ENCODE measurements at regions not wholly inside any gene's neighbourhood (a gene's known extent, or its start where the extent isn't known, plus 50 kb on each side); places are given as distances from the start of the nearest gene placed in this dataset.

DNA sequence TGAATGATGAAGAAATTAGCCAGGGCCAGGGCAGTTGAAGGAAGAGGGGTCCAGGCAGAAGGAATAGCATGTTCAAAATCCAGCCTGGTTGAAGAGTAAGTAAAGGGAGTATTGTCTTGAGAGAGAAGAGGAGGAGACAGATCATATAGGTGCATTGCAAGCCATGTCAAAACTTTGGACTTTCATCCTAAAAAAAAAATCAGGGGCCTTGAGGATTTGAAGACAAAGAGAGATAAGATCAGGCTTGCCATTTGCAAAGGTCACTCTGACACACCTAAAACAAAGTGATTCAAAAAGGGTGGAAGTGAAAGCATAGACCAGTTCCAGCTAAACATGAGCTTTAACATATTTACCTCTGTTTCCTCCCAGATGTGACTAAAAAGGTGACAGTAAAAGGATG lies 95.7 kb upstream of the DRD2 start:
- no peak overlapping the region for H3K27ac ChIP-seq (replicated peaks)
- TF ChIP-seq CTCF (IDR thresholded peaks at IDR 0.05; ENCODE audit: borderline replicate concordance), result no peak
- H3K36me3 ChIP-seq, result no peaks in the 10 kb centered on the region
- no peak overlapping the region for H3K4me3 ChIP-seq
- H3K27me3 ChIP-seq (ENCODE audit: low read depth), result no peaks in the 10 kb centered on the region
- peaks cover 3% of the 10 kb centered on the region for H3K4me1 ChIP-seq
- intact Hi-C loops (cut with micrococcal nuclease), result no loop called here
- DNase-seq, result no peak
- H3K9me3 ChIP-seq (replicated peaks), result no peaks in the 10 kb centered on the region

GRCh38 chr11:113569391-113569790 lies 94.2 kb upstream of the DRD2 start:
- Histone ChIP-seq H3K36me3 (no peaks in the 10 kb centered on the region), H3K27ac (replicated peaks) (no peak overlapping the region), H3K4me3 (no peak overlapping the region), H3K27me3 (ENCODE audit: low read depth) (peaks cover 12% of the 10 kb centered on the region), H3K9me3 (replicated peaks) (no peaks in the 10 kb centered on the region), H3K4me1 (peaks cover 3% of the 10 kb centered on the region)
- no peak for TF ChIP-seq CTCF (IDR thresholded peaks at IDR 0.05; ENCODE audit: borderline replicate concordance)
- no peak for DNase-seq
- intact Hi-C loops (cut with micrococcal nuclease), result no loop called here

DNA sequence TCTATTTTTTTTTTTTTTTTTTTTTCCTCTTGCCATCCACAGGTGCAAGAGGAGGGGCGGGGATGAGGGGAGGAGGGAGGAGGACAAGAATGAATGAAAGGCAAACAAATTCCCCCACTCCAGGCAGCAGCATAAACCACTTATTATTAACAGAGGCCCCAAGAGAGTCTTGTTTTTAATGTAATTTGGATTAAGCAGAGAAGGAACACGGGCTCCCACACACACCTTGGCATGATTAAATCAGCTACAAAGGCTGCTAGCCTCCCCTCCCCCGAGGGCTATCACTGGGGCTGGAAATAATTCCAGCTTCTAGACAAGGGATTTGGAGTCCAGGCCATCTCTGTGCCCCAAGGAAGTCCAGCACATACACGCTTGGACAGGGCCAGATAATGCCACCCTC lies 93.4 kb upstream of the DRD2 start:
- intact Hi-C loops (cut with micrococcal nuclease), result no loop called here
- Histone ChIP-seq H3K27ac (replicated peaks) (no peak overlapping the region), H3K4me3 (no peak overlapping the region), H3K4me1 (peaks cover 3% of the 10 kb centered on the region), H3K36me3 (no peaks in the 10 kb centered on the region), H3K9me3 (replicated peaks) (no peaks in the 10 kb centered on the region), H3K27me3 (ENCODE audit: low read depth) (peaks cover 15% of the 10 kb centered on the region)
- TF ChIP-seq CTCF (IDR thresholded peaks at IDR 0.05; ENCODE audit: borderline replicate concordance), result no peak
- no peak for DNase-seq

DNA sequence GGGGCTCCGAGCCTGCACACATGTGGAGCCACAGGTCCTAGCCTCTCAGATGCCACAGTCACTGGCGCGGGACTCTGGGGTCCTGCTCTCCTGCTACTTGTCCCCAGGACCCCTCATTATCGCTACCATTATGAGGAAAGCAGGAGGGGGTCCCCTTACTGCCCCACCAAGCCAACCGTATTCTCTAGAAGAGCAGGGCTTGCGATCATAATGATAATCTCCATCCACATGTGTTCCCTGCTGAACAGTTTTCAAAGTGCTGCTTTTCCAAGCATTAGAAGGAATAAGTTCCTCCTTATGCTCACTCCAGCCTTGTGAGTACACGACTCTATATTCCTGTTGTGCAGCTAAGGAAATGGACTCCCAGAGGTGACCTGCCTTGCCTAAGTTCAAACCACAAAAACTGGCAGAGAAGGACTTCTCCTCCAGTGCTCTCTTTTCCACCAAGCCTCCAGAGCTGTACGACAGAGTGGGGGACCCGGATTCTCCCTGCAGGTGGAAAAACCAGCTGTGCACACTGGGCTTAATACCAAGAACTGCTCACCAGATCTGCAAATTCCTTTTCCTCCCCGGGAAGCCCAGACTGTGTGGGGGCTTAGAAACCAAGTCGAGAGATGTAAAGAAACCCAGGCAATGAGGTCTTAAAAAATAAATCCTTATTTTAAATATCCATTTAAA lies 92.8 kb upstream of the DRD2 start:
- no peak for DNase-seq
- Histone ChIP-seq H3K27me3 (ENCODE audit: low read depth) (peaks cover 15% of the 10 kb centered on the region), H3K27ac (replicated peaks) (no peak overlapping the region), H3K4me1 (peaks cover 3% of the 10 kb centered on the region), H3K36me3 (no peaks in the 10 kb centered on the region), H3K9me3 (replicated peaks) (no peaks in the 10 kb centered on the region), H3K4me3 (no peak overlapping the region)
- intact Hi-C loops (cut with micrococcal nuclease), result no loop called here
- no peak for TF ChIP-seq CTCF (IDR thresholded peaks at IDR 0.05; ENCODE audit: borderline replicate concordance)

GRCh38 chr11:113567097-113567496 lies 91.9 kb upstream of the DRD2 start:
- no peak for TF ChIP-seq CTCF (IDR thresholded peaks at IDR 0.05; ENCODE audit: borderline replicate concordance)
- Histone ChIP-seq H3K36me3 (no peaks in the 10 kb centered on the region), H3K4me1 (peaks cover 3% of the 10 kb centered on the region), H3K9me3 (replicated peaks) (no peaks in the 10 kb centered on the region), H3K4me3 (no peak overlapping the region), H3K27ac (replicated peaks) (no peak overlapping the region), H3K27me3 (ENCODE audit: low read depth) (peaks cover 15% of the 10 kb centered on the region)
- DNase-seq, result no peak
- intact Hi-C loops (cut with micrococcal nuclease), result no loop called here

Measured in left ventricle myocardium inferior (tissue), 1 donor.